ENCODE measurements at regions not wholly inside any gene's neighbourhood (a gene's known extent, or its start where the extent isn't known, plus 50 kb on each side); places are given as distances from the start of the nearest gene placed in this dataset.

- TF ChIP-seq CTCF (IDR thresholded peaks at IDR 0.05; ENCODE audit: low read length) (no peak), EZH2 (optimal IDR thresholded peaks at IDR 0.05; ENCODE audit: low read depth, low read length) (no peak), EZH2phosphoT487 (IDR thresholded peaks at IDR 0.05; ENCODE audit: low read length) (no peak)
Observed at GRCh38 chr18:5068851-5069250, 128.2 kb downstream of the AKAIN1 start.
